ENCODE measurements at regions not wholly inside any gene's neighbourhood (a gene's known extent, or its start where the extent isn't known, plus 50 kb on each side); places are given as distances from the start of the nearest gene placed in this dataset.
A peak's percentile ranks its signal among the peaks of the same experiment; 100 is the strongest.

DNA sequence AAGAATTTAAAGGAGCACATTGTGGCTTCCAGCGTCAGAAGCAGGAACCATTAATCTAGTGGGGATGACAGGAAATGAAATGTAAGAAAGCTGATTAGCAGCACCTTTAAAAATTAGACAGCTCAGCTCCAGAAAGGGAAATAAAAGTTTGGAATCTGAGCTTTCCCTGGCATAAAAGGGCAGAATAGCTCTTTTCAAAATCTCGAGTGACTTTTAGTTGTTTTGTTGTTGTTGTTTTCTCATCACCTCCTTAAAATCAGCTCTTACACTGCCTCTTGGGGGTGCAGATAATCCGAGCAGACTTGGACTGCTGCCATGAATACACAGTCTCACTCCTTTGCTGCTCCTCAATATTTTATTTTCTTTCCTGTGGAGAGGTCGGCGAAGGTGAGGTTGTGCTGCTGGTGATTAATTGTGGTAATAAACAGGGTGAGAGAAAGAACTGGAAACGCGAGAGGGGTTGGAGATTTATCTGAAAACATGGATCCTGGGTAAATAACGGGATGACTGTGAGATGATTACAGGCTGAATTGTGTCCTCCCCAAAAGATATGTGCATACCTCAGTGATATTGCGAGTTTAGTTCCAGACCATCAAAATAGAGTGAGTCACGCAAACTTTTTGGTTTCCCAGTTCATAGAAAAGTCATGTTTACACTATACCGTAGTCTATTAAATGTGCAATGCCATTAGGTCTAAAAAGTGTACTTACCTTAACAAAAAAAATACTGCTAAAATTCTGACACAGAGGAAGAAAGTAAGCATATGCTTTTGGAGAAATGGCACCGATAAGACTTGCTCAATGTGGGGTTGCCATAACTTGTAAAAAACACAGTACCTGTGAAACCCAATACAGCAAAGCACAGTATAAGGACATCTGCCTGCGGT lies 787.7 kb downstream of the UQCRFS1 start (continued):
- TF ChIP-seq ZNF792 (tag by site-specific recombination; IDR thresholded peaks at IDR 0.05) (peak; percentile 50; the same call in 1 of the 2 replicates), PRDM10 (tag by site-specific recombination; IDR thresholded peaks at IDR 0.05) (peak; percentile 96), ZNF768 (tag by site-specific recombination; IDR thresholded peaks at IDR 0.05) (no peak), ZNF394 (tag by site-specific recombination; IDR thresholded peaks at IDR 0.05; ENCODE audit: borderline replicate concordance) (no peak; the same call in 1 of the 2 replicates), ZNF24 (tag by site-specific recombination; IDR thresholded peaks at IDR 0.05) (peak; percentile 96), ZNF560 (tag by site-specific recombination; IDR thresholded peaks at IDR 0.05; ENCODE audit: borderline replicate concordance) (no peak), ZBTB26 (tag by site-specific recombination; optimal IDR thresholded peaks at IDR 0.05) (no peak), ZNF747 (tag by site-specific recombination; IDR thresholded peaks at IDR 0.05) (no peak), GLIS2 (tag by site-specific recombination; IDR thresholded peaks at IDR 0.05) (no peak), ZNF426 (tag by site-specific recombination; IDR thresholded peaks at IDR 0.05) (no peak), ZNF548 (tag by site-specific recombination; IDR thresholded peaks at IDR 0.05) (no peak), ZNF16 (tag by site-specific recombination; IDR thresholded peaks at IDR 0.05; ENCODE audit: low read depth) (no peak), ZNF211 (tag by site-specific recombination; IDR thresholded peaks at IDR 0.05; ENCODE audit: low read depth) (no peak), ZNF561 (tag by site-specific recombination; IDR thresholded peaks at IDR 0.05; ENCODE audit: borderline replicate concordance) (peak; percentile 97), OSR2 (tag by site-specific recombination; IDR thresholded peaks at IDR 0.05) (peak; percentile 81), ZNF555 (tag by site-specific recombination; conservative IDR thresholded peaks at IDR 0.05) (no peak), ZNF354C (tag by site-specific recombination; IDR thresholded peaks at IDR 0.05; ENCODE audit: borderline replicate concordance, low read depth) (no peak), ZNF2 (tag by site-specific recombination; IDR thresholded peaks at IDR 0.05) (no peak; the same call in 1 of the 2 replicates)
- TF ChIP-seq, protein P1, sequence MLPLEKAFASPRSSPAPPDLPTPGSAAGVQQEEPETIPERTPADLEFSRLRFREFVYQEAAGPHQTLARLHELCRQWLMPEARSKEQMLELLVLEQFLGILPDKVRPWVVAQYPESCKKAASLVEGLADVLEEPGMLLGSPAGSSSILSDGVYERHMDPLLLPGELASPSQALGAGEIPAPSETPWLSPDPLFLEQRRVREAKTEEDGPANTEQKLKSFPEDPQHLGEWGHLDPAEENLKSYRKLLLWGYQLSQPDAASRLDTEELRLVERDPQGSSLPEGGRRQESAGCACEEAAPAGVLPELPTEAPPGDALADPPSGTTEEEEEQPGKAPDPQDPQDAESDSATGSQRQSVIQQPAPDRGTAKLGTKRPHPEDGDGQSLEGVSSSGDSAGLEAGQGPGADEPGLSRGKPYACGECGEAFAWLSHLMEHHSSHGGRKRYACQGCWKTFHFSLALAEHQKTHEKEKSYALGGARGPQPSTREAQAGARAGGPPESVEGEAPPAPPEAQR (tag by site-specific recombination; IDR thresholded peaks at IDR 0.05) = no peak
- TF ChIP-seq, protein P2, sequence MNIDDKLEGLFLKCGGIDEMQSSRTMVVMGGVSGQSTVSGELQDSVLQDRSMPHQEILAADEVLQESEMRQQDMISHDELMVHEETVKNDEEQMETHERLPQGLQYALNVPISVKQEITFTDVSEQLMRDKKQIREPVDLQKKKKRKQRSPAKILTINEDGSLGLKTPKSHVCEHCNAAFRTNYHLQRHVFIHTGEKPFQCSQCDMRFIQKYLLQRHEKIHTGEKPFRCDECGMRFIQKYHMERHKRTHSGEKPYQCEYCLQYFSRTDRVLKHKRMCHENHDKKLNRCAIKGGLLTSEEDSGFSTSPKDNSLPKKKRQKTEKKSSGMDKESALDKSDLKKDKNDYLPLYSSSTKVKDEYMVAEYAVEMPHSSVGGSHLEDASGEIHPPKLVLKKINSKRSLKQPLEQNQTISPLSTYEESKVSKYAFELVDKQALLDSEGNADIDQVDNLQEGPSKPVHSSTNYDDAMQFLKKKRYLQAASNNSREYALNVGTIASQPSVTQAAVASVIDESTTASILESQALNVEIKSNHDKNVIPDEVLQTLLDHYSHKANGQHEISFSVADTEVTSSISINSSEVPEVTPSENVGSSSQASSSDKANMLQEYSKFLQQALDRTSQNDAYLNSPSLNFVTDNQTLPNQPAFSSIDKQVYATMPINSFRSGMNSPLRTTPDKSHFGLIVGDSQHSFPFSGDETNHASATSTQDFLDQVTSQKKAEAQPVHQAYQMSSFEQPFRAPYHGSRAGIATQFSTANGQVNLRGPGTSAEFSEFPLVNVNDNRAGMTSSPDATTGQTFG (tag by site-specific recombination; IDR thresholded peaks at IDR 0.05; ENCODE audit: borderline replicate concordance) = no peak
- TF ChIP-seq, protein P3, sequence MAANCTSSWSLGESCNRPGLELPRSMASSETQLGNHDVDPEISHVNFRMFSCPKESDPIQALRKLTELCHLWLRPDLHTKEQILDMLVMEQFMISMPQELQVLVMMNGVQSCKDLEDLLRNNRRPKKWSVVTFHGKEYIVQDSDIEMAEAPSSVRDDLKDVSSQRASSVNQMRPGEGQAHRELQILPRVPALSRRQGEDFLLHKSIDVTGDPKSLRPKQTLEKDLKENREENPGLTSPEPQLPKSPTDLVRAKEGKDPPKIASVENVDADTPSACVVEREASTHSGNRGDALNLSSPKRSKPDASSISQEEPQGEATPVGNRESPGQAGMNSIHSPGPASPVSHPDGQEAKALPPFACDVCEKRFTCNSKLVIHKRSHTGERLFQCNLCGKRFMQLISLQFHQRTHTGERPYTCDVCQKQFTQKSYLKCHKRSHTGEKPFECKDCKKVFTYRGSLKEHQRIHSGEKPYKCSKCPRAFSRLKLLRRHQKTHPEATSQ (tag by site-specific recombination; IDR thresholded peaks at IDR 0.05) = peak; percentile 97
- TF ChIP-seq, protein P4, sequence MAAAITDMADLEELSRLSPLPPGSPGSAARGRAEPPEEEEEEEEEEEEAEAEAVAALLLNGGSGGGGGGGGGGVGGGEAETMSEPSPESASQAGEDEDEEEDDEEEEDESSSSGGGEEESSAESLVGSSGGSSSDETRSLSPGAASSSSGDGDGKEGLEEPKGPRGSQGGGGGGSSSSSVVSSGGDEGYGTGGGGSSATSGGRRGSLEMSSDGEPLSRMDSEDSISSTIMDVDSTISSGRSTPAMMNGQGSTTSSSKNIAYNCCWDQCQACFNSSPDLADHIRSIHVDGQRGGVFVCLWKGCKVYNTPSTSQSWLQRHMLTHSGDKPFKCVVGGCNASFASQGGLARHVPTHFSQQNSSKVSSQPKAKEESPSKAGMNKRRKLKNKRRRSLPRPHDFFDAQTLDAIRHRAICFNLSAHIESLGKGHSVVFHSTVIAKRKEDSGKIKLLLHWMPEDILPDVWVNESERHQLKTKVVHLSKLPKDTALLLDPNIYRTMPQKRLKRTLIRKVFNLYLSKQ (tag by site-specific recombination; IDR thresholded peaks at IDR 0.05; ENCODE audit: borderline replicate concordance) = no peak
- TF ChIP-seq, protein P5, sequence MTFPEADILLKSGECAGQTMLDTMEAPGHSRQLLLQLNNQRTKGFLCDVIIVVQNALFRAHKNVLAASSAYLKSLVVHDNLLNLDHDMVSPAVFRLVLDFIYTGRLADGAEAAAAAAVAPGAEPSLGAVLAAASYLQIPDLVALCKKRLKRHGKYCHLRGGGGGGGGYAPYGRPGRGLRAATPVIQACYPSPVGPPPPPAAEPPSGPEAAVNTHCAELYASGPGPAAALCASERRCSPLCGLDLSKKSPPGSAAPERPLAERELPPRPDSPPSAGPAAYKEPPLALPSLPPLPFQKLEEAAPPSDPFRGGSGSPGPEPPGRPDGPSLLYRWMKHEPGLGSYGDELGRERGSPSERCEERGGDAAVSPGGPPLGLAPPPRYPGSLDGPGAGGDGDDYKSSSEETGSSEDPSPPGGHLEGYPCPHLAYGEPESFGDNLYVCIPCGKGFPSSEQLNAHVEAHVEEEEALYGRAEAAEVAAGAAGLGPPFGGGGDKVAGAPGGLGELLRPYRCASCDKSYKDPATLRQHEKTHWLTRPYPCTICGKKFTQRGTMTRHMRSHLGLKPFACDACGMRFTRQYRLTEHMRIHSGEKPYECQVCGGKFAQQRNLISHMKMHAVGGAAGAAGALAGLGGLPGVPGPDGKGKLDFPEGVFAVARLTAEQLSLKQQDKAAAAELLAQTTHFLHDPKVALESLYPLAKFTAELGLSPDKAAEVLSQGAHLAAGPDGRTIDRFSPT (tag by site-specific recombination; IDR thresholded peaks at IDR 0.05) = peak; percentile 94
